ENCODE measurements at regions not wholly inside any gene's neighbourhood (a gene's known extent, or its start where the extent isn't known, plus 50 kb on each side); places are given as distances from the start of the nearest gene placed in this dataset.

DNA sequence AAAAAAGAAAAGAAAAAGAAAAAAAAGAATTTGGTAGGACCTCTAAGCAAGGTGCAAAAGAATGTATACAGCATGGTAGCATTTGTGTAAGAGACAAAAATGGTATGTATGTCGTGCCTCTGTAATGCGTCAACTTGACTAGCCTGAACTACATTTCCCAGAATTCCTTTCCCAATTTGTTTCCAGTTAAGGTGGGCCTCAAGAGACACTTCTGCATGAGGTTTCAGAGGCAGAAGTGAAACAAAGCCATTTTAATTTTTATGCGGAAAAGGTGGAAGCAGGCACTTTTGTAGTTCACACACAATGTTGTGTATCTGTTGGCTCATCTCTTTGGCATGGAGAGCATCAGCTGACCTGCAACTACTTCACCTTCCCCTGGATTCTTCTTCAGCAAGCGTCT lies 56.5 kb upstream of the PAPOLG start:
- TF ChIP-seq, protein P1, sequence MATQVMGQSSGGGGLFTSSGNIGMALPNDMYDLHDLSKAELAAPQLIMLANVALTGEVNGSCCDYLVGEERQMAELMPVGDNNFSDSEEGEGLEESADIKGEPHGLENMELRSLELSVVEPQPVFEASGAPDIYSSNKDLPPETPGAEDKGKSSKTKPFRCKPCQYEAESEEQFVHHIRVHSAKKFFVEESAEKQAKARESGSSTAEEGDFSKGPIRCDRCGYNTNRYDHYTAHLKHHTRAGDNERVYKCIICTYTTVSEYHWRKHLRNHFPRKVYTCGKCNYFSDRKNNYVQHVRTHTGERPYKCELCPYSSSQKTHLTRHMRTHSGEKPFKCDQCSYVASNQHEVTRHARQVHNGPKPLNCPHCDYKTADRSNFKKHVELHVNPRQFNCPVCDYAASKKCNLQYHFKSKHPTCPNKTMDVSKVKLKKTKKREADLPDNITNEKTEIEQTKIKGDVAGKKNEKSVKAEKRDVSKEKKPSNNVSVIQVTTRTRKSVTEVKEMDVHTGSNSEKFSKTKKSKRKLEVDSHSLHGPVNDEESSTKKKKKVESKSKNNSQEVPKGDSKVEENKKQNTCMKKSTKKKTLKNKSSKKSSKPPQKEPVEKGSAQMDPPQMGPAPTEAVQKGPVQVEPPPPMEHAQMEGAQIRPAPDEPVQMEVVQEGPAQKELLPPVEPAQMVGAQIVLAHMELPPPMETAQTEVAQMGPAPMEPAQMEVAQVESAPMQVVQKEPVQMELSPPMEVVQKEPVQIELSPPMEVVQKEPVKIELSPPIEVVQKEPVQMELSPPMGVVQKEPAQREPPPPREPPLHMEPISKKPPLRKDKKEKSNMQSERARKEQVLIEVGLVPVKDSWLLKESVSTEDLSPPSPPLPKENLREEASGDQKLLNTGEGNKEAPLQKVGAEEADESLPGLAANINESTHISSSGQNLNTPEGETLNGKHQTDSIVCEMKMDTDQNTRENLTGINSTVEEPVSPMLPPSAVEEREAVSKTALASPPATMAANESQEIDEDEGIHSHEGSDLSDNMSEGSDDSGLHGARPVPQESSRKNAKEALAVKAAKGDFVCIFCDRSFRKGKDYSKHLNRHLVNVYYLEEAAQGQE (tag by site-specific recombination; IDR thresholded peaks at IDR 0.05), result no peak
- TF ChIP-seq ZNF707 (tag by site-specific recombination; IDR thresholded peaks at IDR 0.05) (no peak), ZNF677 (tag by site-specific recombination; IDR thresholded peaks at IDR 0.05) (no peak), ZBTB1 (tag by site-specific recombination; IDR thresholded peaks at IDR 0.05) (no peak), ZNF24 (tag by site-specific recombination; IDR thresholded peaks at IDR 0.05) (no peak), ZSCAN23 (tag by site-specific recombination; IDR thresholded peaks at IDR 0.05) (no peak), ZNF175 (tag by site-specific recombination; IDR thresholded peaks at IDR 0.05) (no peak), ZNF146 (tag by site-specific recombination; IDR thresholded peaks at IDR 0.05) (no peak), ZNF501 (tag by site-specific recombination; IDR thresholded peaks at IDR 0.05) (no peak)
- TF ChIP-seq, protein P2, sequence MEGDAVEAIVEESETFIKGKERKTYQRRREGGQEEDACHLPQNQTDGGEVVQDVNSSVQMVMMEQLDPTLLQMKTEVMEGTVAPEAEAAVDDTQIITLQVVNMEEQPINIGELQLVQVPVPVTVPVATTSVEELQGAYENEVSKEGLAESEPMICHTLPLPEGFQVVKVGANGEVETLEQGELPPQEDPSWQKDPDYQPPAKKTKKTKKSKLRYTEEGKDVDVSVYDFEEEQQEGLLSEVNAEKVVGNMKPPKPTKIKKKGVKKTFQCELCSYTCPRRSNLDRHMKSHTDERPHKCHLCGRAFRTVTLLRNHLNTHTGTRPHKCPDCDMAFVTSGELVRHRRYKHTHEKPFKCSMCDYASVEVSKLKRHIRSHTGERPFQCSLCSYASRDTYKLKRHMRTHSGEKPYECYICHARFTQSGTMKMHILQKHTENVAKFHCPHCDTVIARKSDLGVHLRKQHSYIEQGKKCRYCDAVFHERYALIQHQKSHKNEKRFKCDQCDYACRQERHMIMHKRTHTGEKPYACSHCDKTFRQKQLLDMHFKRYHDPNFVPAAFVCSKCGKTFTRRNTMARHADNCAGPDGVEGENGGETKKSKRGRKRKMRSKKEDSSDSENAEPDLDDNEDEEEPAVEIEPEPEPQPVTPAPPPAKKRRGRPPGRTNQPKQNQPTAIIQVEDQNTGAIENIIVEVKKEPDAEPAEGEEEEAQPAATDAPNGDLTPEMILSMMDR (tag by site-specific recombination; IDR thresholded peaks at IDR 0.05), result no peak

All from HEK293 (cell line).